GM12873 (cell line): ENCODE measurements at regions not wholly inside any gene's neighbourhood (a gene's known extent, or its start where the extent isn't known, plus 50 kb on each side); places are given as distances from the start of the nearest gene placed in this dataset.

ENCODE experiments used
- TF ChIP-seq, protein P1 (sequence below): IDR thresholded peaks from 2 replicates; pipeline ENCODE4 v1.5.1; 2012; ENCODE audit warnings: low read depth, mild to moderate bottlenecking, moderate library complexity, low read length, control low read depth; ENCODE audit not compliant: insufficient read depth; ENCODE audit errors: missing control alignments

DNA sequence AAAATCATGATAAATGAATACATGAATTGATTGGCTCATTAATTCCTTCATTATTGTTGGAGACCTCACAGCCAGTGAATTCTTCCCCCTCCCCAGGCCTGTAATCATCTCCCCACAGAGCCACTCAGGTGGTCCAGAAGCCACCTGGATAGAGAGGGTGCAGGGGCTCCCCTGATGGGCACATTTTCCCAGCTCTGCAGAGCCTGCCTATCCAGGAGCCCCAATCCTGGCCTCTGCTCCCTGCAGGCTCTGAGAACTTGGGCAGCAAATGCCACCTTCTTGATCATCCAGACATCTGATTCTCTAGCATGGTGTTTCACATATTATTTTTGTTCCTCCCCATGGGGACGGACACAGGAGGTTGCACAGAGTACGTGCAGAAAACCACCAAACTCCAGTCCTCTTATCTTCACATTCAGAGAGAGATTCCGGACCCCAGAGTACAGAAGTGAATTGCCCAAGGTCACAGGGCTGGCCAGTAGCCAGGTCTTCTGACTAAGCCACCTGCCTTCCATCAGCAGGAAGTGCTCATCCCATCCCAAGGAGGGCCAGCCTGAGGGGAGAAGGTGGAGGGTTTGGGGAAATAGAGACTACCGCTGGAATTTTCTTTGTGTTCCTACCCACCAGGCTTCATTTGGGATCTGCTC is 348.0 kb downstream of the BUD13 start:
- TF ChIP-seq, protein P1, sequence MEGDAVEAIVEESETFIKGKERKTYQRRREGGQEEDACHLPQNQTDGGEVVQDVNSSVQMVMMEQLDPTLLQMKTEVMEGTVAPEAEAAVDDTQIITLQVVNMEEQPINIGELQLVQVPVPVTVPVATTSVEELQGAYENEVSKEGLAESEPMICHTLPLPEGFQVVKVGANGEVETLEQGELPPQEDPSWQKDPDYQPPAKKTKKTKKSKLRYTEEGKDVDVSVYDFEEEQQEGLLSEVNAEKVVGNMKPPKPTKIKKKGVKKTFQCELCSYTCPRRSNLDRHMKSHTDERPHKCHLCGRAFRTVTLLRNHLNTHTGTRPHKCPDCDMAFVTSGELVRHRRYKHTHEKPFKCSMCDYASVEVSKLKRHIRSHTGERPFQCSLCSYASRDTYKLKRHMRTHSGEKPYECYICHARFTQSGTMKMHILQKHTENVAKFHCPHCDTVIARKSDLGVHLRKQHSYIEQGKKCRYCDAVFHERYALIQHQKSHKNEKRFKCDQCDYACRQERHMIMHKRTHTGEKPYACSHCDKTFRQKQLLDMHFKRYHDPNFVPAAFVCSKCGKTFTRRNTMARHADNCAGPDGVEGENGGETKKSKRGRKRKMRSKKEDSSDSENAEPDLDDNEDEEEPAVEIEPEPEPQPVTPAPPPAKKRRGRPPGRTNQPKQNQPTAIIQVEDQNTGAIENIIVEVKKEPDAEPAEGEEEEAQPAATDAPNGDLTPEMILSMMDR, result no peak

DNA sequence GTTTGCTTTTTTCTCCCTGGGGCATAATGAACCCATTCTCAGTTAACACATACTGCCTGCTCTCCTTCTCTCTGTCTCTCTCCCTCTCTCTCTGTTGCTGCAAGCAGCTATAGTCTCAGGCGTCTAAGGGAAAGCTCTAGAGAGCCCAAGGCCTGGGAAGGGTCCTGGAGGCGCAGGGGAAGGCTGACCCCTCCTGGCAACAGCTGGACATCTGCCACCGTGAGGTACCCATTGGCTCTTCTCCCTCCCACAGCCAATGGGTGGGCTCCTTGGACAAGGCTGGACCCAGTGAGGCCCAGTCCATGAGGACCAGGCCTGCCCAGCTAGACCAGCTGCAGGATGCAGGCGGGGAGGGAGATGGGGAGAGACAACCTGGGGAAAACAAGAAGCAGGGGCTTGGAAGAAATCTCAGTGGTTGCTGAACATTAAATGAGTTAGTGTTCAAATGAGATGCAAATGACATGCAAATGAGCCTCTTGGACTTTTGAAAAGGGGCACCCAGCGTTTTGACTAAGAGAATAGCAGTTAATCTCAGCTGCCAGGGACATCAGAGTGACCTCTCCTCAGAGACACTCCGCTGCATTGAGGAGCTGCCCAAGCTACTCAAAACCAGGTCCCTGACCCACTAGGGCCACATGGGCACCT is 349.7 kb downstream of the BUD13 start:
- TF ChIP-seq, protein P1, result no peak

DNA sequence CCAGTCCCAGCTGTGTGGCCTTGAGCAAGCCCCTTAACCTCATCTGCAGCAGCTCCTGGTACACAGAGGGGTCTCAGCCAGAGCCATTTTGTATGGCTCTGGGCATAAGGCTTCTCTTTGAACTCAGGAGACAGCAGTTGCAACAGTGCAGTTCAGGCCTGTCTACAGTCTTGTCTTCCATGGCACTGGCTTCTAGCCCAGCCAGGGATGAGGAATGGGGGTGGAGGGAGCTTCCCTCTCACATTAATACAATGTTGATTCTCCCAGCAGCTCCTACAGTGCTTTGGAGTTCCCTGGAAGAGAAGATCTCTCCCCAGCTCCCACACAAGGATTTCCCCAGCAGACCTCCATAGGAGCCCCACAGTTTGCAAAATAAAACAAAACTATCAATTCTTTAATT is 350.2 kb downstream of the BUD13 start:
- TF ChIP-seq, protein P1, result no peak

DNA sequence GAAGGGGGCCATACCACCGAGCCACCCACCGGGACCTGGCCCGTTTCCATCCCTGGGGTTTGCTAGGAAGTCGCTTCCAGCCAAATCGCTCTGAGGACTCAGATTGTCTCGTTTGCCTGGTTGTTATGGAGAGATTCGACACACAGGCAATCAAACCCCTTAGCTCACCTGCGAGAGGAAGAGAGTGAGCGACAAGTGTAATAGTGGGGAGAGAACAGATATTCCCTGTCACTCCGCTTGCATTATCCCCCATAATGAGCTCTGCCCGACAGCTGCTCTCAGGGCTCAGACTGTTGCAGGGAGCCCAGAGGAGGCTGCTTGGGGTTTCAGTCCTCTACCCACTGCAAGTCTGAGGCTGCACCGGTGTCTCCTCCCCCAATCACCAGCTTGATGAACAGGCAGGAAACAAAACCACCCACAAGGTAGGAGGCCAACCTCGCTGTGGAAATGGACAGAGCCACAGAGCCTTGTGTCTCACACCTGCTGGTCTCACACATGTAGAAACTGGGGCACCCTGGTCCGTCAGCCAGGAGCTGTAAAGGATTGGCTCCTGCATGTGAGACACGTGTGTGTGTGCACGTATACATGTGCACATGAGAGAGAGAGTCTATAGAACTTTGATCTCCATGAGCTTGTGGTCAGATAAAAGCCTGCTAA is 351.1 kb downstream of the BUD13 start:
- TF ChIP-seq, protein P1, result no peak

DNA sequence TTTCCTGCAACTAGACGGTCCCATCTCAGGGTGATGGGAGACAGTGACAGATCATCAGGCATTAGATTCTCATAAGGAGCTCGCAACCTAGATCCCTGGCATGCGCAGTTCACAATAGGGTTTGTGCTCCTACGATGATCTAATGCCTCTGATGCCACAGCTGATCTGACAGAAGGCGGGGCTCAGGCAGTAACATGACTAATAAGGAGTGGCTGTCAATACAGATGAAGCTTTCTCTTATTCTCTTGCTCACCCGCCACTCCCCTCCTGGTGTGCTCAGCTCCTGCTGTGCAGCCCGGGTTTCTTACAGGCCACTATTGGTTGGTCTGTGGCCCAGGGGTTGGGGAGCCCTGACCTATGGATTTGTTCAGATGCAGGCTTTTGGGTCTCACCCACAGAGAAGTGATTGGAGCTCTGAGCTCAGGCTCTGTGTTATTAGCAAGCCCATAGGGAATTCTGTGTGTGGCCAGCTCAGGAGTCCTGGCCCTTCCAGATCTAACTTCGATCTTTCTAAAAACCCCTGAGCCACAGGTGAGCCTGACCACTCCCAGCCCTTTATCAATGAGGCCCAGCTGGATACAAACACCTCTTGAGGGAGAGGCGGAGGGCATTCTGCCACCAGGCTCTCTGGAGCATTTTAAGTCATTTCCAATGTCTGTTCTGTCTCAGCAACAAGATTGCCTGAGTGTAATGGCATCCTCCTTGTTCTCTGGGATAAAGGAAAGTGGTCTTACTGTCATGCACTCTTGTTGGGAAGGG is 351.8 kb downstream of the BUD13 start:
- TF ChIP-seq, protein P1, result no peak

DNA sequence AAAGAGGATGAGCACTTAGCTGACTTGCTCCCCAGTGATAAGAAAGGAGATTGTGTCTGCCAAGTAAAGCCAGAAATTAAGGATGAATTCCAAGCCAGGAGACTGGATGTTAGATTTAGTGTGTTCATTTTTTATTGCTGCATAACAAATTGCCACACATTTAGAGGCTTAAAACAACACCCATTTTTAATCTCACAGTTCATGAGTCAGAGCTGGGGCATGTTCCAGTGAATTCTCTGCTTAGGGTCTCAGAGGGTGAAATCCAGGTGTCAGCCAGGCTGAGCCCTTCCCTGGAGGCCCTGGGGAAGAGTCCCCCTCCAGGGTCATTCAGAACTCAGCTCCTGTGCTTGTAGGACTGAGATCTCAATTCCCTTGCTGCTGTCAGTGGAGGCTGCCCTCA is 352.8 kb downstream of the BUD13 start:
- TF ChIP-seq, protein P1, result no peak
